Aorta (tissue), 5 donors: ENCODE measurements at regions not wholly inside any gene's neighbourhood (a gene's known extent, or its start where the extent isn't known, plus 50 kb on each side); places are given as distances from the start of the nearest gene placed in this dataset.

Experiments used
- ATAC-seq: fragments of 200-7000 bp; cut with Tn5 transposase; one replicate; pipeline ENCODE4 v1.9.1; 2022; ENCODE audit warnings: moderate library complexity; ENCODE audit not compliant: low FRiP score
- DNase-seq, 2 donors: peaks; one replicate each; pipeline ENCODE4 v3.0.0-alpha.2; 2020
- H3K27ac ChIP-seq, 2 donors: one replicate each; pipeline ENCODE4 v1.5.1; 2013; ENCODE audit warnings: low read length in 2 of 2, mild to moderate bottlenecking in 2 of 2, moderate library complexity in 2 of 2, control low read depth in 1 of 2, inconsistent platforms in 1 of 2, low read depth in 1 of 2
- H3K27me3 ChIP-seq, 2 donors: one replicate each; pipeline ENCODE4 v1.6.1; 2013; ENCODE audit warnings: control low read depth in 1 of 2, low read length in 1 of 2, mild to moderate bottlenecking in 1 of 2, moderate library complexity in 1 of 2; ENCODE audit not compliant: insufficient read depth in 2 of 2, control insufficient read depth in 1 of 2
- H3K36me3 ChIP-seq, 2 donors: one replicate each; pipeline ENCODE4 v1.6.1; 2013; ENCODE audit warnings: control low read depth in 1 of 2, low read length in 1 of 2, mild to moderate bottlenecking in 1 of 2; ENCODE audit not compliant: insufficient read depth in 2 of 2, control insufficient read depth in 1 of 2
- H3K4me1 ChIP-seq, 2 donors: one replicate each; pipeline ENCODE4 v1.6.1; 2013; ENCODE audit warnings: low read length in 2 of 2, control low read depth in 1 of 2, mild to moderate bottlenecking in 1 of 2, moderate library complexity in 1 of 2; ENCODE audit not compliant: insufficient read depth in 2 of 2, control insufficient read depth in 1 of 2
- H3K4me3 ChIP-seq, 2 donors: one replicate each; pipeline ENCODE4 v1.5.1; 2013; ENCODE audit warnings: low read length in 2 of 2, control low read depth in 1 of 2, mild to moderate bottlenecking in 1 of 2
- H3K9me3 ChIP-seq: one replicate; pipeline ENCODE4 v1.6.1; 2013; ENCODE audit warnings: mild to moderate bottlenecking, low read length; ENCODE audit not compliant: control insufficient read depth
- WGBS, 2 donors: extraction: QIAGEN DNeasy Blood & Tissue Kit; methylation state at CpG; one replicate each; pipeline ENCODE4 v1.1.7; 2013; 5-methylcytosine and 5-hydroxymethylcytosine counted together
- intact Hi-C, 2 donors: fragments of 100-400 bp; cut with DNase I; formaldehyde crosslinking; loops; one replicate each; pipeline versions ENCODE4 v1.14.2 to v1.15.0; 2022
- donor health status: healthy with polysubstance abuse.
- donor health status: Bipolar disorder and iron deficiency.
- donor health status: DM: no; HTN: no; CAD: no.
- donor health status: DM: no; HTN: no; CAD: no.
- donor health status: DM: yes; HTN: yes; CAD: no.

DNA sequence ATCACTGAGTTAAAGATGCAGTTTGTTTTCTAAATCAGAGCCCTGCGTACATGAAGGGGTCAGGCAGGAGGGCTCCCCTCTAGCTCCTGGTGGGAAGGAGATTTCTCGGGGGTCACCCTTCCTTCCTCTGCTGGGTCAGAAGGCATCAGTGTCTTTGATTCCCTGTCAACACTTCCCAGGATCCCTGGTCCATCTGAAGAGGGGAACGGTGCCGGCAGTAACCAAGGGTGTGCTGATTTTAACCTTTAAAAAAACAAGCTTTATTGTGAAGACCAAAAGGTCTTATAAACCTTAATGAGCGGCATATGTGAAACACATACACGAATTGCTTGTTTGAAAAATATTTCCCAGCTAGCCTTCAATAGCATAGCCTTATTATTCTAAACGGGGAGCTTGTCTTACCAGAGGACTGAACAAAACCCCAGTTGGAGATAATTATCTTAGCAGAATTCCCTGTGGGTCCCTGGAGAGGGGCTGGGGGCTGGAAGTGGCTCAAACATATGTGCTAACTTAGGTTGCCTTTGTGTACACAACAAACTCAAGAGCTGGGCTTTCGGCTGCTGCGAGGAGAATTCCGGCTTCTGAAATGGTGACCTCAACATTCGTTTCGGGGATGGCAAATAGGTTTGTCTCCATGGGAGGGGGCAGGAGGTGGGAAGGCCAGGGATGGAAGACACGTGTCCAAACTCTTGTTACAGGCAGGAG is 114.9 kb upstream of the MYCN start:
- WGBS, 2 donors, result 32 to 46% methylated on average over 13 of the region's 13 CpGs
- H3K27ac ChIP-seq, result no peak overlapping the region
- H3K4me1 ChIP-seq, result no peaks in the 10 kb centered on the region
- DNase-seq, result no peak
- ATAC-seq, result no peak
- H3K36me3 ChIP-seq, result no peaks in the 10 kb centered on the region
- no peak overlapping the region for H3K4me3 ChIP-seq
- no peaks in the 10 kb centered on the region for H3K9me3 ChIP-seq
- H3K27me3 ChIP-seq, result no peaks in the 10 kb centered on the region
- intact Hi-C loops, result no loop called here

DNA sequence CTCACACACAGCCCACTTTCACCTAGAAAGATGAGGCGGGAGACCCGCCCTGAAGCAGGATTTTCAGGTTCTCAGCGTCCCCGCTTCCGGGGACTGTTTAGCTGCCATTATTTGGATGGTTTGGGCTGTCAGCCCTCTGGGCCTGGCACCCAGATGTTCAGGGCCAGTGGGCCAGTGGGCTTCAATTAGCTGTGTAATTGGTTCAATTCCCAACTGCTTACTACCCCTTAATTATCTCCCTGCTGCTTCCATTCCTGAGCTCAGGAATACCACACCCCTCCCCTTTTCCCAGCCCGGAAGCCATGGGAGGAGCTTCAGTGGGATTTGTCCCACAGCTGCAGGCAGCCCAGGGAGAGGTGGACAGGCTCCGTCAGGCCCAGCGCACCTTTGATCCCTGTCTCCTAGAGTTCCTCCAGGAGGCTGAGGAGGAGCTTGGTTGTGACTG is 114.1 kb upstream of the MYCN start:
- intact Hi-C loops, result no loop called here
- no peak overlapping the region for H3K4me3 ChIP-seq
- ATAC-seq, result no peak
- 36 to 54% methylated on average over 8 of the region's 8 CpGs for WGBS, 2 donors
- no peaks in the 10 kb centered on the region for H3K27me3 ChIP-seq
- no peaks in the 10 kb centered on the region for H3K36me3 ChIP-seq
- H3K9me3 ChIP-seq, result no peaks in the 10 kb centered on the region
- no peak for DNase-seq
- H3K27ac ChIP-seq, result no peak overlapping the region
- no peaks in the 10 kb centered on the region for H3K4me1 ChIP-seq

DNA sequence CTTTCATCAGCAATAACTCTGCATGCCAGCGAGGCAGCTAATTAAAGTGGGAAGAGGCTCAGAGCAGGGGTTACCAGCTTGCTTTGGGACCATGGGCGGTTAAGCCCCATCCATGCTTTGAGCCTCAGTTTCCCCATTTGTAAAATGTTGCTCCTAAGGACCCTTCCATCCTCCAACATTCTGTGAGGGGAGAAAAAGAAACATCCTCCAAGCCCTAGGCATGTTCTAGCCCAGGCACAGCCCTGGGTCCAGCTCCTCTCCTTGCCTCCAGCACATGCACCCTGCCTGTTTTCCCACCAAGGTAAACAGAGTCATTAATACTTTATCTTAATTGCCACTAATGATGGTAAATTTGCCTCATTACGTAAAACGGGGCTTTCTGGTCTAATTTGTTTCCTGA is 113.3 kb upstream of the MYCN start:
- H3K9me3 ChIP-seq, result no peaks in the 10 kb centered on the region
- DNase-seq (no peak), ATAC-seq (no peak)
- H3K4me1 ChIP-seq, result no peaks in the 10 kb centered on the region
- no peaks in the 10 kb centered on the region for H3K27me3 ChIP-seq
- intact Hi-C loops, result no loop called here
- 83 to 86% methylated on average over 4 of the region's 4 CpGs for WGBS, 2 donors
- no peak overlapping the region for H3K4me3 ChIP-seq
- H3K27ac ChIP-seq, result no peak overlapping the region
- H3K36me3 ChIP-seq, result no peaks in the 10 kb centered on the region

DNA sequence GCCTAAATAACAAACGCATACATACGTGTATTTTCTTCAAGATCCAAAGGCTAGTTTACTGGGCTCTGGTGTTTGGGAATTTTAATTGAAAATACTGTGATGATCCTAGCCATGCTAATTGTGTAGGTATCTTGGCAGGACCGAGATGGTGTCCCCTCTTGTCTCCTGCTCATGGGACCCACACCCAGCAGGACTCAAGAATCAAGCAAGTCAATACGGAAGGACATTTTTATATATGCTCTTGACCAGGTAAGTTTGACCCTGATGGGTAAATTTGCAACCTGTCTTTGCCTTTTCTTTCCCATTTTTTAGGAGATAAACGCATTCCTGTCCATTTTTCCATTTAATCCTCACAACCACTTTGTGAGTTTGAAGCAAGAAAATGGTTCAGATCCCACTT is 111.8 kb upstream of the MYCN start:
- intact Hi-C loops, result no loop called here
- H3K9me3 ChIP-seq, result no peaks in the 10 kb centered on the region
- H3K4me1 ChIP-seq, result no peaks in the 10 kb centered on the region
- no peaks in the 10 kb centered on the region for H3K27me3 ChIP-seq
- ATAC-seq, result no peak
- DNase-seq, result peak in 1 of 2 donors; percentile 4
- H3K4me3 ChIP-seq, result no peak overlapping the region
- H3K27ac ChIP-seq, result no peak overlapping the region
- H3K36me3 ChIP-seq, result no peaks in the 10 kb centered on the region
- WGBS, 2 donors, result 93 to 94% methylated on average over 5 of the region's 5 CpGs

DNA sequence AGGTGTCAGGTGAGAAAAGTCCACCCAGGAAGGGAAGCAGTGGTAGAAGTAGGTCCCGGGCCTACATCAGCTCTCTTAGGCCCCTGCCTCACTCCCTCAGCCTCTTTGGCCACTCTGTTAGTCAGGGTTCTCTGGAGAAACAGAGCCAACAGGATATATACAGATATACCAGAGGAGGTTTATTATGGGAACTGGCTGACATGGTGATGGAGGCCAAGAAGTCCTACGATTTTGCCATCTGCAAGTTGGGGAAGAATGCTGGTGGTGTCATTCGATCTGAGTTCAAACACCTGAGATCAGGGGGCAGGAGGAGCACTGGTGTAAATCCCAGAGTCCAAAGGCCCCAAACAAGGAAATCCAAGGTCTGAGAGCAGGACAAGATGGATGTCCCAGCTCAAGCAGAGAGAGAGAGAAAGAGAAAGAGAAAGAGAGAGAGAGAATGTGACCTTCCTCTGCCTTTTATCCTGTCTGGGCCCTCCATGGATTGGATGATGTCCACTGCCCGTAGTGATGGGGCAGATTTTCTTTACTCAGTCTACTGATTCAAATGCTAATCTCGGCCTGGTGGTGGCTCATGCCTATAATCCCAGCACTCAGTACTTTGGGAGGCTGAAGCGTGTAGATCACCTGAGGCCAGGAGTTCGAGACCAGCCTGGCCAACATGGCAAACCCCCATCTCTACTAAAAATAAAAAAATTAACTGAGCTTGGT is 111.1 kb upstream of the MYCN start:
- Histone ChIP-seq H3K9me3 (no peaks in the 10 kb centered on the region), H3K4me3 (no peak overlapping the region)

DNA sequence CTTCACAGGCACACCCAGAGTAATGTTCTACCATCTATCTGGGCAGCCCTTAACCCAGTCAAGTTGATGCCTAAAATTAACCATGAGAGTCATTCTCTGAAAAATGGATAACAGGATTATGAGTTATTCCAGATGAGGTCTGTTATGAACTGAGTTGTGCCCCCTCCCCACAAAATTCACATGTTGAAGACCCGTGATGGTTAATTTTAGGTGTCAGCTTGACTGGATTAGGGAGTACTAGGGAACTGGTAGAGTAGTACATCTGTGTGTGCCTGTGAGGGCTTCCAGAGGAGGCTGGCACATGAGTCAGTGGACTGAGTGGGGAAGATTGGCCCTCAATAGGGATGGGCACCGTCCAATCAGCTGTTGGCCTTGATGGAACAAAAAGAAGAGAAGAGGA is 110.4 kb upstream of the MYCN start:
- WGBS, 2 donors, result 89 to 98% methylated on average over 2 of the region's 2 CpGs
- intact Hi-C loops, result no loop called here
- no peak for DNase-seq
- Histone ChIP-seq H3K27me3 (no peaks in the 10 kb centered on the region), H3K36me3 (no peaks in the 10 kb centered on the region), H3K27ac (no peak overlapping the region), H3K9me3 (no peaks in the 10 kb centered on the region), H3K4me1 (no peaks in the 10 kb centered on the region), H3K4me3 (no peak overlapping the region)
- no peak for ATAC-seq

More for the DNA sequence above, 111.1 kb upstream of the MYCN start:
- no peaks in the 10 kb centered on the region for H3K36me3 ChIP-seq
- H3K4me1 ChIP-seq, result no peaks in the 10 kb centered on the region
- intact Hi-C loops, result no loop called here
- H3K27ac ChIP-seq, result no peak overlapping the region
- DNase-seq, result peak in 1 of 2 donors; percentile 24
- no peaks in the 10 kb centered on the region for H3K27me3 ChIP-seq
- ATAC-seq, result no peak
- 92 to 96% methylated on average over 7 of the region's 7 CpGs for WGBS, 2 donors

DNA sequence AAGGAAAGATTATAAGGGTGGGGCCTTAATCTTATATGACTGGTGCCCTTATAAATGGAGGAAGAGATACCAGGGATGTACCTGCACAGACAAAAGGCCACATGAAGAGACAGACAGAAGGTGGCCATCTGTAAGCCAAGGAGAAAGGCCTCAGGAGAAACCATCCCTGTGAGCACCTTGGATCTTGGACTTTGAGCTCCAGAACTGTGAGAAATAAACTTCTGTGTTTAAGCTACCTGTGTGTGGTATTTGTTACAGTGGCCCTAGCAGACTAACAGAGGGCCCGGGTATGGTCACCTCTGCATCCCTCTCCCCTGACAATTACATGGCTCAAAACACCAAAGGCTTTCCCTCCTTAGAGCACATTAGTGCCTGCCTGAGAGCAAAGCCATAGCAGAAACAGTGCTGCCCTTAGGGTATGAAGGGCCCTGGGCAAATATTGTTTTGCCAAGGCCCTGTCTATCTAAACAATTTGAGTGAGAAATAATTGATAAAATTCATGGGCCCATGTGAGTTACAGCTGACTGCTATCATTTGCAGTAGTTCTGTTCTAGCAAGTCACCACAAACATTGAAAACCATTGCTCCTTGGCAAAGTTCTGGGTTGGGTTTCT is 109.3 kb upstream of the MYCN start:
- no peak for ATAC-seq
- Histone ChIP-seq H3K27me3 (no peaks in the 10 kb centered on the region), H3K4me1 (no peaks in the 10 kb centered on the region), H3K4me3 (no peak overlapping the region), H3K9me3 (peaks cover 2% of the 10 kb centered on the region), H3K36me3 (no peaks in the 10 kb centered on the region), H3K27ac (no peak overlapping the region)
- 73 to 77% methylated on average over 1 of the region's 1 CpG for WGBS, 2 donors
- no peak for DNase-seq
- intact Hi-C loops, result no loop called here

DNA sequence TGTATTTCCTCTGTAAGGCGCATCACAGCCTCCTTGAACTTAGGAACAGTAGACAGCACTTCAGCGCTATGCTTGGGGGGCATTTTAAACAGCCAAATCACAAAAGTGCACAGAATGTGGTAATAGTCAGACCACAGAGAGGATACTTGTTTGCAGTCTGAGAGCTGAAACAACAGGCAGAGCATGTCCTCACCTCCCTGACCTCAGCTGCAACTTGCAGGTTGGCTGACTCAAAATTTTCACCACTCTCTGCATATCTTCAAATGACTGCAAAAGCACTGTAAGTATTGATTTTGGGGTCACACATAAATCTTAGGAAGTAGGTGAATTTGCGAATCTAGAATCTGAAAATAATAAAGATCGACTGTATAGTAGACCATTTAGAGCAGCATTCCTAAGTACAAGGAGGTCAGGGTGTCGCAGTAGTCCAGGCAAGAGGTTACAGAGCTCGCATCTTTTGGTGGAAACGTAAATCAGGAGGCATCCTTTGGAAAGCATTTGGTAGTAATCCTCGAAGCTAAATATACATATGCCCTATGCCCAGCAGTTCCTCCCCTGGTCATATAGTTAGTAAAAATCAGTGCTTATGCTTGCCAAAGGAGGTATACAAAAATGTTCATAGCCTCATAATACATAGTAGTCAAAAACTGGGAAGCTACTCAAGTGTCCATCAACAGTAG is 108.2 kb upstream of the MYCN start:
- no peak for DNase-seq
- intact Hi-C loops, result no loop called here

More for the DNA sequence above, 108.2 kb upstream of the MYCN start:
- no peak for ATAC-seq
- H3K36me3 ChIP-seq, result no peaks in the 10 kb centered on the region
- H3K4me1 ChIP-seq, result no peaks in the 10 kb centered on the region
- H3K27me3 ChIP-seq, result no peaks in the 10 kb centered on the region
- H3K9me3 ChIP-seq, result peaks cover 2% of the 10 kb centered on the region
- no peak overlapping the region for H3K4me3 ChIP-seq
- WGBS, 2 donors, result 80 to 85% methylated on average over 8 of the region's 8 CpGs
- no peak overlapping the region for H3K27ac ChIP-seq
